B cell (primary cell): ENCODE measurements at regions not wholly inside any gene's neighbourhood (a gene's known extent, or its start where the extent isn't known, plus 50 kb on each side); places are given as distances from the start of the nearest gene placed in this dataset.

Experiments
- ATAC-seq: fragments of 200-7000 bp; cut with Tn5 transposase; one replicate; pipeline ENCODE4 v1.10.0; 2021; ENCODE audit warnings: low read depth, mild to moderate bottlenecking, moderate number of reproducible peaks, moderate library complexity
- CTCF ChIA-PET: fragments of 350-600 bp; sonication (Branson Sonifier 250); formaldehyde crosslinking; loops from one replicate; lab custom pipeline; 2021; ENCODE audit warnings: antibody characterized with exemption, inconsistent platforms; lab: Charles Lee
- POLR2A ChIA-PET: fragments of 350-600 bp; sonication (Branson Sonifier 250); formaldehyde crosslinking; loops from one replicate; lab custom pipeline; 2021; ENCODE audit warnings: antibody characterized with exemption; lab: Charles Lee
- DNase-seq: peaks from one replicate; pipeline ENCODE4 v3.0.0; 2013
- H2AFZ ChIP-seq: 2 replicates; pipeline ENCODE4 v1.6.1; 2012; ENCODE audit warnings: mild to moderate bottlenecking, low read depth, low read length; ENCODE audit not compliant: insufficient read depth, poor library complexity, severe bottlenecking
- H3K27ac ChIP-seq, 2 donors: 1 replicate in 1 of 2; 2 replicates in 1 of 2; pipeline ENCODE4 v1.5.1; 2012 to 2013; ENCODE audit warnings: low read length in 2 of 2, mild to moderate bottlenecking in 2 of 2, moderate library complexity in 1 of 2
- H3K27me3 ChIP-seq, 4 experiments: fragments of 200-600 bp in 1 of 4; sonication (generic) in 1 of 4; replicated peaks in 1 of 4; 1 replicate in 2 of 4; 2 replicates in 2 of 4; pipeline versions ENCODE4 v1.6.1 to v1.7.0; 2013 to 2016; ENCODE audit warnings: low read length in 3 of 4, mild to moderate bottlenecking in 2 of 4, mixed read lengths in 1 of 4, moderate library complexity in 1 of 4; ENCODE audit not compliant: insufficient read depth in 4 of 4, control insufficient read depth in 3 of 4; ENCODE audit errors: control extremely low read depth in 1 of 4
- H3K36me3 ChIP-seq, 2 experiments: replicated peaks in 1 of 2; 1 replicate in 1 of 2; 2 replicates in 1 of 2; pipeline versions ENCODE4 v1.6.1 to v1.7.1; 2013; ENCODE audit warnings: low read length in 1 of 2; ENCODE audit not compliant: insufficient read depth in 2 of 2, control insufficient read depth in 1 of 2; ENCODE audit errors: control extremely low read depth in 1 of 2, extremely low read depth in 1 of 2
- H3K4me1 ChIP-seq, 2 donors: fragments of 200-600 bp in 1 of 2; sonication (generic) in 1 of 2; 1 replicate in 1 of 2; 2 replicates in 1 of 2; pipeline versions ENCODE4 v1.5.1 to v1.6.1; 2013 to 2017; ENCODE audit warnings: low read length in 2 of 2; ENCODE audit not compliant: control insufficient read depth in 2 of 2, insufficient read depth in 2 of 2
- H3K4me2 ChIP-seq: replicated peaks from 2 replicates; pipeline ENCODE3; 2012; ENCODE audit warnings: mild to moderate bottlenecking, low read depth, low read length; ENCODE audit not compliant: poor library complexity, severe bottlenecking
- H3K4me3 ChIP-seq, 5 experiments: fragments of 200-600 bp in 1 of 5; sonication (generic) in 1 of 5; 1 replicate in 3 of 5; 2 replicates in 2 of 5; pipeline versions ENCODE4 v1.5.1 to v1.7.0; 2011 to 2016; ENCODE audit warnings: low read length in 4 of 5, mild to moderate bottlenecking in 4 of 5, low read depth in 2 of 5, control low read depth in 1 of 5, moderate library complexity in 1 of 5; ENCODE audit not compliant: insufficient read depth in 1 of 5; ENCODE audit errors: control extremely low read depth in 1 of 5, extremely low read depth in 1 of 5
- H3K79me2 ChIP-seq: fragments of 200-600 bp; sonication (generic); one replicate; pipeline ENCODE4 v1.6.0; 2016; ENCODE audit warnings: low read length; ENCODE audit not compliant: control insufficient read depth, insufficient read depth
- H3K9ac ChIP-seq: fragments of 200-600 bp; sonication (generic); 2 replicates; pipeline ENCODE4 v1.6.1; 2017; ENCODE audit warnings: mild to moderate bottlenecking, low read length, moderate library complexity
- H3K9me3 ChIP-seq, 3 donors: one replicate each; pipeline versions ENCODE4 v1.6.1 to v1.7.1; 2013; ENCODE audit warnings: low read length in 2 of 3; ENCODE audit not compliant: control insufficient read depth in 2 of 3, insufficient read depth in 1 of 3; ENCODE audit errors: control extremely low read depth in 1 of 3
- H4K20me1 ChIP-seq: 2 replicates; pipeline ENCODE4 v1.6.0; 2012; ENCODE audit warnings: mild to moderate bottlenecking, low read length; ENCODE audit not compliant: insufficient read depth, control insufficient read depth, poor library complexity, severe bottlenecking
- H3K27ac Mint-ChIP-seq: one replicate; pipeline ENCODE4 v1.8.0; 2021; ENCODE audit warnings: mixed read lengths
- H3K27me3 Mint-ChIP-seq: one replicate; pipeline ENCODE4 v1.8.0; 2021; ENCODE audit warnings: mixed read lengths
- H3K4me1 Mint-ChIP-seq: one replicate; pipeline ENCODE4 v1.8.0; 2021; ENCODE audit warnings: mixed read lengths
- H3K4me3 Mint-ChIP-seq: one replicate; pipeline ENCODE4 v1.8.0; 2021; ENCODE audit warnings: mixed read lengths
- H3K9me3 Mint-ChIP-seq: one replicate; pipeline ENCODE4 v1.8.0; 2022; ENCODE audit warnings: mixed read lengths; ENCODE audit not compliant: insufficient read depth
- EZH2 ChIP-seq: IDR thresholded peaks from 2 replicates; pipeline ENCODE4 v1.6.1; 2012; ENCODE audit warnings: borderline replicate concordance, low read depth, mild to moderate bottlenecking, moderate library complexity, low read length; ENCODE audit not compliant: insufficient read depth, poor library complexity, severe bottlenecking
- WGBS: methylation state at CpG from one replicate; pipeline ENCODE4 v1.1.5; 2013; ENCODE audit warnings: missing lambda C conversion rate; ENCODE audit not compliant: insufficient coverage; 5-methylcytosine and 5-hydroxymethylcytosine counted together
- intact Hi-C: fragments of 100-400 bp; cut with micrococcal nuclease; formaldehyde crosslinking; loops from one replicate; pipeline ENCODE4 v1.10.0; 2022
- TF ChIP-seq, protein P1 (sequence below): fragments of 200-600 bp; IDR thresholded peaks from one replicate; pipeline ENCODE4 v1.8.0; 2022; ENCODE audit warnings: antibody characterized with exemption, mild to moderate bottlenecking

DNA sequence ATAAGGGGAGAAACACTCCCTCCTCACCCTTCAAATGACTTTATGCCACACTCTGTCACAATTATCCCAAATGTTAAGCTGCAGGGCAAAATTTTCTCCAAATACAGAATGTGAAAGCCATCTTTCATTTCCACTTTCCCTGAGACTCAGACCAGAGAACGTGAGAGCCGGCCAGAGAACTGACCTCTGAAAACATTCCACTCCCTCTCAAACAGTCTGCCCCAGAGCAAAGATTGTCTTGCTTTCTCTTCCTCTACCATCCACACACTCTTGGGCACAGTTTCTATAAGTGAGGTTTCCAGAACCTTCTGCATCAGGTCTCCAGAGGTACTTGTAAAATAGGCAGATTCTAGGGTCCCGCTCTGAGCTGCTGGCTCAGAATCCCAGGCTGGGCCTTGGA, 278.1 kb downstream of the FRK start:
- Histone ChIP-seq H3K27ac (no peak overlapping the region), H4K20me1 (no peaks in the 10 kb centered on the region), H3K27me3 (no peaks in the 10 kb centered on the region), H3K9ac (no peak overlapping the region), H2AFZ (no peak overlapping the region), H3K9me3 (peaks cover 0 to 3% (median 0%) of the 10 kb centered on the region in 3 donors), H3K79me2 (no peaks in the 10 kb centered on the region), H3K4me3 (no peak overlapping the region), H3K4me2 (no peak overlapping the region), H3K4me1 (no peaks in the 10 kb centered on the region), H3K36me3 (no peaks in the 10 kb centered on the region)
- H3K4me1 Mint-ChIP-seq = no peaks in the 10 kb centered on the region
- no peaks in the 10 kb centered on the region for H3K27me3 Mint-ChIP-seq
- DNase-seq (no peak), ATAC-seq (no peak)
- ChIA-PET POLR2A (no interaction called here), CTCF (no interaction called here)
- intact Hi-C loops = no loop called here
- WGBS = 95% methylated on average over 2 of the region's 3 CpGs
- no peak overlapping the region for H3K4me3 Mint-ChIP-seq
- TF ChIP-seq EZH2 = no peak
- TF ChIP-seq, protein P1, sequence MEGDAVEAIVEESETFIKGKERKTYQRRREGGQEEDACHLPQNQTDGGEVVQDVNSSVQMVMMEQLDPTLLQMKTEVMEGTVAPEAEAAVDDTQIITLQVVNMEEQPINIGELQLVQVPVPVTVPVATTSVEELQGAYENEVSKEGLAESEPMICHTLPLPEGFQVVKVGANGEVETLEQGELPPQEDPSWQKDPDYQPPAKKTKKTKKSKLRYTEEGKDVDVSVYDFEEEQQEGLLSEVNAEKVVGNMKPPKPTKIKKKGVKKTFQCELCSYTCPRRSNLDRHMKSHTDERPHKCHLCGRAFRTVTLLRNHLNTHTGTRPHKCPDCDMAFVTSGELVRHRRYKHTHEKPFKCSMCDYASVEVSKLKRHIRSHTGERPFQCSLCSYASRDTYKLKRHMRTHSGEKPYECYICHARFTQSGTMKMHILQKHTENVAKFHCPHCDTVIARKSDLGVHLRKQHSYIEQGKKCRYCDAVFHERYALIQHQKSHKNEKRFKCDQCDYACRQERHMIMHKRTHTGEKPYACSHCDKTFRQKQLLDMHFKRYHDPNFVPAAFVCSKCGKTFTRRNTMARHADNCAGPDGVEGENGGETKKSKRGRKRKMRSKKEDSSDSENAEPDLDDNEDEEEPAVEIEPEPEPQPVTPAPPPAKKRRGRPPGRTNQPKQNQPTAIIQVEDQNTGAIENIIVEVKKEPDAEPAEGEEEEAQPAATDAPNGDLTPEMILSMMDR = no peak
- H3K27ac Mint-ChIP-seq = no peak overlapping the region
- H3K9me3 Mint-ChIP-seq = no peaks in the 10 kb centered on the region

DNA sequence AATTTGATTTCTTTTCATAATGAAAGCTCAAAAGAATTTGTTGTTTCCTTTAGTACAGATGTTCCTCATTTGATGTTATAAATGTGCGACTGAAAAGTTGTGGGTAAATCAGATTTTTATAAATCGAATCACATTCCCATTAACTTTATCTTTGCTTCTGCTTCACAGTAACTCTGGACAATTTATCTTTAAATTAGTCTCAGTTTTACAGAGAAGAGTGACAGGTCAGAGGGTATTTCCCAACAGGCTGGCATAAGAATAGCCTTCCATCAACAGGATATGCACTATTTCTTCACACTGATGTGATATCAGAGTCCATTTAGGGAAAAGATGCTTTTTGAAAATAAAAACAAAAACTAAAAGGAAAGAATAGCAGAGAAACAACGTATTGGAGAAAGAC, 286.9 kb downstream of the FRK start:
- H3K79me2 ChIP-seq = no peaks in the 10 kb centered on the region
- Mint-ChIP-seq H3K27ac (no peak overlapping the region), H3K4me1 (no peaks in the 10 kb centered on the region), H3K27me3 (no peaks in the 10 kb centered on the region), H3K4me3 (no peak overlapping the region), H3K9me3 (no peaks in the 10 kb centered on the region)
- H3K4me3 ChIP-seq = no peak overlapping the region
- no peaks in the 10 kb centered on the region for H3K4me1 ChIP-seq
- no peaks in the 10 kb centered on the region for H4K20me1 ChIP-seq
- intact Hi-C loops = no loop called here
- H3K27me3 ChIP-seq = no peaks in the 10 kb centered on the region
- ATAC-seq = no peak
- WGBS = no CpG with 5 or more reads among the region's 3 CpGs
- POLR2A ChIA-PET = no interaction called here
- no peaks in the 10 kb centered on the region for H3K36me3 ChIP-seq
- TF ChIP-seq, protein P1 = no peak
- no peak for TF ChIP-seq EZH2
- CTCF ChIA-PET = no interaction called here
- no peak overlapping the region for H3K4me2 ChIP-seq
- H3K9me3 ChIP-seq = peaks cover 0 to 3% (median 0%) of the 10 kb centered on the region in 3 donors
- no peak overlapping the region for H3K9ac ChIP-seq
- DNase-seq = no peak
- H3K27ac ChIP-seq = no peak overlapping the region
- H2AFZ ChIP-seq = no peak overlapping the region
